ENCODE measurements at regions not wholly inside any gene's neighbourhood (a gene's known extent, or its start where the extent isn't known, plus 50 kb on each side); places are given as distances from the start of the nearest gene placed in this dataset.
"Not testable (repeated sequence)": the region's sequence is repeated elsewhere in the genome, so short reads cannot be mapped to it uniquely, and the experiment has no call there.

DNA sequence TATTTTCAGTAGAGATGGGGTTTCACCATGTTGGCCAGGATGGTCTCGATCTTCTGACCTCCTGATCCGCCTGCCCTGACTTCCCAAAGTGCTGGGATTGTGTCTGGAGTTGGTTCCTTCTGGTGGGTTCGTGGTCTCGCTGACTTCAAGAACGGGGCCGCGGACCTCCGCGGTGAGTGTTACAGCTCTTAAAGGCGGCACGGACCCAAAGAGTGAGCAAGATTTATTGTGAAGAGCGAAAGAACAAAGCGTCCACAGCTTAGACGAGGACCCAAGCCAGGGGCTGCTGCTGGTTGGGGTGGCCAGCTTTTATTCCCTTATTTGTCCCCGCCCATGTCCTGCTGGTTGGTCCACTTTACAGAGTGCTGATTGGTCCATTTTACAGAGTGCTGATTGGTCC lies 111.3 kb upstream of the CHD2 start:
- not testable (repeated sequence) for H3K9me2 ChIP-seq (ENCODE audit: insufficient read depth); H4K20me1 ChIP-seq (replicated peaks; ENCODE audit: insufficient read depth); H3K4me3 ChIP-seq; H3K27me3 ChIP-seq (ENCODE audit: insufficient read depth); H3K4me2 ChIP-seq; ATAC-seq; DNase-seq (ENCODE audit: low spot score); H3F3A ChIP-seq (replicated peaks; ENCODE audit: low read depth); H2AFZ ChIP-seq; H3K27me3 Mint-ChIP-seq (ENCODE audit: insufficient read depth, low read depth, poor library complexity); H3K27ac ChIP-seq (ENCODE audit: low read depth); H3K79me2 ChIP-seq (replicated peaks; ENCODE audit: insufficient read depth); H3K27ac Mint-ChIP-seq; H3K36me3 ChIP-seq (ENCODE audit: insufficient read depth); H3K4me1 ChIP-seq (ENCODE audit: insufficient read depth); H3K4me3 Mint-ChIP-seq; H3K9me3 Mint-ChIP-seq; H3K36me3 Mint-ChIP-seq (ENCODE audit: low read depth); H3K4me1 Mint-ChIP-seq

DNA sequence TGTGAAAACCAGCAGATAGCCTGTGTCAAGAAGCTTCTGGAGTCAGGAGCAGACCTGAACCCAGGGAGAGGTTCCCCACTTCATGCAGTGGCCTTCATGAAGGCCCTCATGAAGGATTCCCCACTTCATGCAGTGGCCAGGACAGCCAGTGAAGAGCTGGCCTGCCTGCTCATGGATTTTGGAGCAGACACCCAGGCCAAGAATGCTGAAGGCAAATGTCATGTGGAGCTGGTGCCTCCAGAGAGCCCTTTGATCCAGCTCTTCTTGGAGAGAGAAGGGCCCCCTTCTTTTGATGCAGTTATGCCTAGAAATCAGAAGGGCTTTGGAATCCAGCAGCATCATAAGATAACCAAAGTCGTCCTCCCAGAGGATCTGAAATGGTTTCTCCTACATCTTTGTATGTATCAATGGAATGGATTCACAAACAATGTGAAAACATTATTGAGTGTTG lies 103.9 kb upstream of the CHD2 start:
- Mint-ChIP-seq H3K4me1 (peaks cover 4% of the 10 kb centered on the region), H3K9me3 (no peaks in the 10 kb centered on the region), H3K27ac (no peak overlapping the region), H3K36me3 (ENCODE audit: low read depth) (no peaks in the 10 kb centered on the region), H3K4me3 (no peak overlapping the region), H3K27me3 (ENCODE audit: insufficient read depth, low read depth, poor library complexity) (peaks cover 2% of the 10 kb centered on the region)
- Histone ChIP-seq H3K9me2 (ENCODE audit: insufficient read depth) (no peaks in the 10 kb centered on the region), H3K36me3 (ENCODE audit: insufficient read depth) (no peaks in the 10 kb centered on the region), H3K4me3 (no peak overlapping the region), H3K27me3 (ENCODE audit: insufficient read depth) (no peaks in the 10 kb centered on the region), H3K4me1 (ENCODE audit: insufficient read depth) (no peaks in the 10 kb centered on the region), H3K4me2 (no peak overlapping the region), H3F3A (replicated peaks; ENCODE audit: low read depth) (no peaks in the 10 kb centered on the region), H2AFZ (no peak overlapping the region), H3K79me2 (replicated peaks; ENCODE audit: insufficient read depth) (no peaks in the 10 kb centered on the region), H4K20me1 (replicated peaks; ENCODE audit: insufficient read depth) (no peaks in the 10 kb centered on the region), H3K27ac (ENCODE audit: low read depth) (no peak overlapping the region)
- no peak for ATAC-seq
- no peak for DNase-seq (ENCODE audit: low spot score)
- no peak for TF ChIP-seq EZH2 (IDR thresholded peaks at IDR 0.05; ENCODE audit: low read depth, unreplicated experiment)
- no peak for TF ChIP-seq CTCF (conservative IDR thresholded peaks at IDR 0.05; ENCODE audit: low read depth in 2 of 2)
- TF ChIP-seq JUNB (IDR thresholded peaks at IDR 0.05; ENCODE audit: unreplicated experiment) = no peak
- no peak for TF ChIP-seq EZH2phosphoT487 (IDR thresholded peaks at IDR 0.05; ENCODE audit: unreplicated experiment)
- no peak for TF ChIP-seq ZNF331 (CRISPR knock-in tag; IDR thresholded peaks at IDR 0.05; ENCODE audit: low read depth)
- no peak for TF ChIP-seq POLR2AphosphoS5 (IDR thresholded peaks at IDR 0.05; ENCODE audit: low read depth)
- TF ChIP-seq, protein P1, sequence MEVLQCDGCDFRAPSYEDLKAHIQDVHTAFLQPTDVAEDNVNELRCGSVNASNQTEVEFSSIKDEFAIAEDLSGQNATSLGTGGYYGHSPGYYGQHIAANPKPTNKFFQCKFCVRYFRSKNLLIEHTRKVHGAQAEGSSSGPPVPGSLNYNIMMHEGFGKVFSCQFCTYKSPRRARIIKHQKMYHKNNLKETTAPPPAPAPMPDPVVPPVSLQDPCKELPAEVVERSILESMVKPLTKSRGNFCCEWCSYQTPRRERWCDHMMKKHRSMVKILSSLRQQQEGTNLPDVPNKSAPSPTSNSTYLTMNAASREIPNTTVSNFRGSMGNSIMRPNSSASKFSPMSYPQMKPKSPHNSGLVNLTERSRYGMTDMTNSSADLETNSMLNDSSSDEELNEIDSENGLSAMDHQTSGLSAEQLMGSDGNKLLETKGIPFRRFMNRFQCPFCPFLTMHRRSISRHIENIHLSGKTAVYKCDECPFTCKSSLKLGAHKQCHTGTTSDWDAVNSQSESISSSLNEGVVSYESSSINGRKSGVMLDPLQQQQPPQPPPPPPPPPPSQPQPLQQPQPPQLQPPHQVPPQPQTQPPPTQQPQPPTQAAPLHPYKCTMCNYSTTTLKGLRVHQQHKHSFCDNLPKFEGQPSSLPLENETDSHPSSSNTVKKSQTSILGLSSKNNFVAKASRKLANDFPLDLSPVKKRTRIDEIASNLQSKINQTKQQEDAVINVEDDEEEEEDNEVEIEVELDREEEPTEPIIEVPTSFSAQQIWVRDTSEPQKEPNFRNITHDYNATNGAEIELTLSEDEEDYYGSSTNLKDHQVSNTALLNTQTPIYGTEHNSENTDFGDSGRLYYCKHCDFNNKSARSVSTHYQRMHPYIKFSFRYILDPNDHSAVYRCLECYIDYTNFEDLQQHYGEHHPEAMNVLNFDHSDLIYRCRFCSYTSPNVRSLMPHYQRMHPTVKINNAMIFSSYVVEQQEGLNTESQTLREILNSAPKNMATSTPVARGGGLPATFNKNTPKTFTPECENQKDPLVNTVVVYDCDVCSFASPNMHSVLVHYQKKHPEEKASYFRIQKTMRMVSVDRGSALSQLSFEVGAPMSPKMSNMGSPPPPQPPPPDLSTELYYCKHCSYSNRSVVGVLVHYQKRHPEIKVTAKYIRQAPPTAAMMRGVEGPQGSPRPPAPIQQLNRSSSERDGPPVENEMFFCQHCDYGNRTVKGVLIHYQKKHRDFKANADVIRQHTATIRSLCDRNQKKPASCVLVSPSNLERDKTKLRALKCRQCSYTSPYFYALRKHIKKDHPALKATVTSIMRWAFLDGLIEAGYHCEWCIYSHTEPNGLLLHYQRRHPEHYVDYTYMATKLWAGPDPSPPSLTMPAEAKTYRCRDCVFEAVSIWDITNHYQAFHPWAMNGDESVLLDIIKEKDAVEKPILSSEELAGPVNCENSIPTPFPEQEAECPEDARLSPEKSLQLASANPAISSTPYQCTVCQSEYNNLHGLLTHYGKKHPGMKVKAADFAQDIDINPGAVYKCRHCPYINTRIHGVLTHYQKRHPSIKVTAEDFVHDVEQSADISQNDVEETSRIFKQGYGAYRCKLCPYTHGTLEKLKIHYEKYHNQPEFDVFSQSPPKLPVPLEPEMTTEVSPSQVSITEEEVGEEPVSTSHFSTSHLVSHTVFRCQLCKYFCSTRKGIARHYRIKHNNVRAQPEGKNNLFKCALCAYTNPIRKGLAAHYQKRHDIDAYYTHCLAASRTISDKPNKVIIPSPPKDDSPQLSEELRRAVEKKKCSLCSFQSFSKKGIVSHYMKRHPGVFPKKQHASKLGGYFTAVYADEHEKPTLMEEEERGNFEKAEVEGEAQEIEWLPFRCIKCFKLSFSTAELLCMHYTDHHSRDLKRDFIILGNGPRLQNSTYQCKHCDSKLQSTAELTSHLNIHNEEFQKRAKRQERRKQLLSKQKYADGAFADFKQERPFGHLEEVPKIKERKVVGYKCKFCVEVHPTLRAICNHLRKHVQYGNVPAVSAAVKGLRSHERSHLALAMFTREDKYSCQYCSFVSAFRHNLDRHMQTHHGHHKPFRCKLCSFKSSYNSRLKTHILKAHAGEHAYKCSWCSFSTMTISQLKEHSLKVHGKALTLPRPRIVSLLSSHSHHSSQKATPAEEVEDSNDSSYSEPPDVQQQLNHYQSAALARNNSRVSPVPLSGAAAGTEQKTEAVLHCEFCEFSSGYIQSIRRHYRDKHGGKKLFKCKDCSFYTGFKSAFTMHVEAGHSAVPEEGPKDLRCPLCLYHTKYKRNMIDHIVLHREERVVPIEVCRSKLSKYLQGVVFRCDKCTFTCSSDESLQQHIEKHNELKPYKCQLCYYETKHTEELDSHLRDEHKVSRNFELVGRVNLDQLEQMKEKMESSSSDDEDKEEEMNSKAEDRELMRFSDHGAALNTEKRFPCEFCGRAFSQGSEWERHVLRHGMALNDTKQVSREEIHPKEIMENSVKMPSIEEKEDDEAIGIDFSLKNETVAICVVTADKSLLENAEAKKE (CRISPR knock-in tag; IDR thresholded peaks at IDR 0.05) = no peak
- no peak for TF ChIP-seq REST (IDR thresholded peaks at IDR 0.05; ENCODE audit: unreplicated experiment)
- TF ChIP-seq STAT1 (IDR thresholded peaks at IDR 0.05; ENCODE audit: unreplicated experiment) = no peak
- TF ChIP-seq ZNF114 (CRISPR knock-in tag; IDR thresholded peaks at IDR 0.05) = no peak
- TF ChIP-seq CREB1 (CRISPR knock-in tag; IDR thresholded peaks at IDR 0.05; ENCODE audit: low read depth) = no peak
- TF ChIP-seq NANOG (IDR thresholded peaks at IDR 0.05; ENCODE audit: borderline replicate concordance) = no peak

Data from GM23338 (cell line).